ENCODE measurements at regions not wholly inside any gene's neighbourhood (a gene's known extent, or its start where the extent isn't known, plus 50 kb on each side); places are given as distances from the start of the nearest gene placed in this dataset.

DNA sequence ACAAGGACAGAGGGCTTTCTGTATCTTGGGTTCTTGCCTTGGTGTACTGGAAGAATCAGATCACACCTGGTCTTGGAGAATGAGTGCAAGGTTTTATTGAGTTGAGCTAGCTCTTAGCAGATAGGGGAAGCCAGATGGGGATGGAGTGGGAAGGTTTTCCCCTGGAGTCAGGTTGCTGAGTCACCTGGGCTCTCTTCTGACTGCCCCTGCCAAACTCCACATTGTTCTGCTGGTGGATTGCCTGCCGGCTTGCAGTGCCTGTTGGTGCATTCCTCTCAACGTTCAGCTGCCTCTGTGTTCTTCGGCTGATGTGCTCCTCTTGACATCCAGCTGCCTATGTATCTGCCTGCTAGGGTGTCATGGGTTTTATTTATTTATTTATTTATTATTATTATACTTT is 1431.1 kb downstream of the CDH8 start:
- BruUV-seq (replicated peaks) = no TSS peak
- intact Hi-C loops (cut with micrococcal nuclease; ENCODE audit: unreplicated experiment) = no loop called here
- Histone ChIP-seq H3K27me3 (replicated peaks in 1 of 2; ENCODE audit: control insufficient read depth in 2 of 2, insufficient read depth in 2 of 2, low read length in 1 of 2) (no peaks in the 10 kb centered on the region), H3K9ac (ENCODE audit: control insufficient read depth, insufficient read depth, low read length) (no peak overlapping the region), H3K27ac (ENCODE audit: control insufficient read depth, insufficient read depth) (no peak overlapping the region), H3K79me2 (ENCODE audit: control insufficient read depth, insufficient read depth, low read length) (no peaks in the 10 kb centered on the region), H3K4me3 (no peak overlapping the region), H2AFZ (ENCODE audit: control insufficient read depth, low read depth, low read length) (no peak overlapping the region), H3K4me2 (ENCODE audit: control insufficient read depth, insufficient read depth) (no peak overlapping the region), H3K36me3 (ENCODE audit: control insufficient read depth in 2 of 2, insufficient read depth in 2 of 2, low read length in 1 of 2) (no peaks in the 10 kb centered on the region), H3K4me1 (ENCODE audit: control insufficient read depth, insufficient read depth, low read length) (no peaks in the 10 kb centered on the region), H4K20me1 (ENCODE audit: control insufficient read depth, insufficient read depth) (no peaks in the 10 kb centered on the region), H3K9me3 (replicated peaks; ENCODE audit: control insufficient read depth, insufficient read depth, low read length) (no peaks in the 10 kb centered on the region)
- TF ChIP-seq ZNF217 (IDR thresholded peaks at IDR 0.05) (no peak), ASH2L (IDR thresholded peaks at IDR 0.05; ENCODE audit: borderline replicate concordance, low read depth) (no peak), CBX5 (IDR thresholded peaks at IDR 0.05; ENCODE audit: low read depth) (no peak), IKZF1 (conservative IDR thresholded peaks at IDR 0.05) (no peak), MLLT1 (IDR thresholded peaks at IDR 0.05) (no peak), JUND (IDR thresholded peaks at IDR 0.05; ENCODE audit: low read depth, low read length) (no peak), HCFC1 (IDR thresholded peaks at IDR 0.05; ENCODE audit: low read length) (no peak), EZH2 (IDR thresholded peaks at IDR 0.05; ENCODE audit: borderline replicate concordance, control insufficient read depth, low read depth, low read length) (no peak), ZZZ3 (IDR thresholded peaks at IDR 0.05; ENCODE audit: control insufficient read depth, insufficient read length, low read depth) (no peak), SPI1 (IDR thresholded peaks at IDR 0.05; ENCODE audit: borderline replicate concordance, insufficient read depth, low read depth, low read length) (no peak), FOXM1 (IDR thresholded peaks at IDR 0.05; ENCODE audit: low read depth, low read length) (no peak), NR2C1 (IDR thresholded peaks at IDR 0.05) (no peak), NFIC (IDR thresholded peaks at IDR 0.05; ENCODE audit: low read depth, low read length) (no peak), POLR2AphosphoS2 (IDR thresholded peaks at IDR 0.05; ENCODE audit: low read depth, low read length) (no peak), TCF12 (IDR thresholded peaks at IDR 0.05; ENCODE audit: low read depth, low read length) (no peak), MYC (IDR thresholded peaks at IDR 0.05; ENCODE audit: insufficient read depth, insufficient read length, insufficient replicate concordance, low read length, severe bottlenecking) (no peak), E2F8 (IDR thresholded peaks at IDR 0.05; ENCODE audit: low read depth, partially characterized antibody) (no peak)
- in situ Hi-C loops (cut with MboI) = no loop called here
- WGBS (ENCODE audit: insufficient coverage, insufficient replicate concordance, low lambda C conversion rate, missing lambda C conversion rate) = 65% methylated on average over 3 of the region's 3 CpGs
- DNase-seq (ENCODE audit: low read depth, low spot score) = no peak
- no peak for FAIRE-seq
- no peak for ATAC-seq
- SMC1A ChIA-PET (ENCODE audit: uncharacterized antibody, unreplicated experiment) = no interaction called here
- POLR2A ChIA-PET = no interaction called here
- CTCF ChIA-PET = no interaction called here
- RAD21 ChIA-PET (ENCODE audit: unreplicated experiment) = no interaction called here
